Progenitor cell of endocrine pancreas (in vitro differentiated cells): ENCODE measurements at regions not wholly inside any gene's neighbourhood (a gene's known extent, or its start where the extent isn't known, plus 50 kb on each side); places are given as distances from the start of the nearest gene placed in this dataset.
"Not testable (repeated sequence)": the region's sequence is repeated elsewhere in the genome, so short reads cannot be mapped to it uniquely, and the experiment has no call there.

Experiments
- DNase-seq: peaks from one replicate; pipeline ENCODE4 v3.0.0; 2021; ENCODE audit warnings: low spot score; ENCODE audit not compliant: unreplicated experiment
- H3K27ac Mint-ChIP-seq: 2 replicates; pipeline ENCODE4 v1.8.0; 2021; ENCODE audit warnings: mild to moderate bottlenecking, moderate library complexity, mixed read lengths
- H3K27me3 Mint-ChIP-seq: 2 replicates; pipeline ENCODE4 v1.8.0; 2021; ENCODE audit warnings: mixed read lengths
- H3K36me3 Mint-ChIP-seq: 2 replicates; pipeline ENCODE4 v1.8.0; 2022; ENCODE audit warnings: mixed read lengths; ENCODE audit not compliant: insufficient read depth
- H3K4me1 Mint-ChIP-seq: 2 replicates; pipeline ENCODE4 v1.8.0; 2021; ENCODE audit warnings: low read depth, mixed read lengths
- H3K4me3 Mint-ChIP-seq: 2 replicates; pipeline ENCODE4 v1.8.0; 2021; ENCODE audit warnings: low read depth, mild to moderate bottlenecking, moderate library complexity, mixed read lengths
- H3K9me3 Mint-ChIP-seq: 2 replicates; pipeline ENCODE4 v1.8.0; 2021; ENCODE audit warnings: low read depth, mixed read lengths
- CTCF ChIP-seq: fragments of 200-600 bp; sonication (generic); IDR thresholded peaks from one replicate; pipeline ENCODE4 v1.5.0; 2021; ENCODE audit warnings: antibody characterized with exemption, mild to moderate bottlenecking; ENCODE audit not compliant: unreplicated experiment

GRCh38 chr11:69874984-69875624, 55.9 kb upstream of the FGF3 start:
- no peaks in the 10 kb centered on the region for H3K36me3 Mint-ChIP-seq

GRCh38 chr11:69876013-69876412, 56.8 kb upstream of the FGF3 start:
- Mint-ChIP-seq H3K9me3 (peaks cover 5% of the 10 kb centered on the region), H3K4me3 (no peak overlapping the region), H3K27me3 (peaks cover 6% of the 10 kb centered on the region), H3K27ac (no peak overlapping the region), H3K4me1 (no peaks in the 10 kb centered on the region), H3K36me3 (no peaks in the 10 kb centered on the region)
- no peak for TF ChIP-seq CTCF
- no peak for DNase-seq

More at GRCh38 chr11:69874984-69875624, 55.9 kb upstream of the FGF3 start:
- Mint-ChIP-seq H3K4me1 (no peaks in the 10 kb centered on the region), H3K9me3 (peaks cover 6% of the 10 kb centered on the region), H3K4me3 (no peak overlapping the region), H3K27ac (no peak overlapping the region), H3K27me3 (peaks cover 6% of the 10 kb centered on the region)
- DNase-seq = no peak
- TF ChIP-seq CTCF = no peak

- no peak overlapping the region for H3K4me3 Mint-ChIP-seq
- no peaks in the 10 kb centered on the region for H3K36me3 Mint-ChIP-seq
- no peak overlapping the region for H3K27ac Mint-ChIP-seq
- H3K9me3 Mint-ChIP-seq = peaks cover 3% of the 10 kb centered on the region
- peaks cover 6% of the 10 kb centered on the region for H3K27me3 Mint-ChIP-seq
- no peaks in the 10 kb centered on the region for H3K4me1 Mint-ChIP-seq
- no peak for TF ChIP-seq CTCF
- DNase-seq = no peak
Observed at GRCh38 chr11:69877235-69877634, 58.0 kb upstream of the FGF3 start.

GRCh38 chr11:69877704-69878103, 58.5 kb upstream of the FGF3 start:
- DNase-seq, H3K27ac Mint-ChIP-seq, H3K4me1 Mint-ChIP-seq, H3K27me3 Mint-ChIP-seq, H3K4me3 Mint-ChIP-seq, H3K9me3 Mint-ChIP-seq, H3K36me3 Mint-ChIP-seq: not testable (repeated sequence)

- H3K9me3 Mint-ChIP-seq = no peaks in the 10 kb centered on the region
- DNase-seq = no peak
- H3K36me3 Mint-ChIP-seq = no peaks in the 10 kb centered on the region
- no peak overlapping the region for H3K27ac Mint-ChIP-seq
- peaks cover 5% of the 10 kb centered on the region for H3K27me3 Mint-ChIP-seq
- H3K4me3 Mint-ChIP-seq = no peak overlapping the region
- TF ChIP-seq CTCF = no peak
- no peaks in the 10 kb centered on the region for H3K4me1 Mint-ChIP-seq
Observed at GRCh38 chr11:69878144-69878883, 59.1 kb upstream of the FGF3 start.
